GM21526 (cell line): ENCODE measurements at regions not wholly inside any gene's neighbourhood (a gene's known extent, or its start where the extent isn't known, plus 50 kb on each side); places are given as distances from the start of the nearest gene placed in this dataset.
"Not testable (repeated sequence)": the region's sequence is repeated elsewhere in the genome, so short reads cannot be mapped to it uniquely, and the experiment has no call there.

Source experiments
- ATAC-seq: cut with Tn5 transposase; IDR thresholded peaks from one replicate; pipeline ENCODE4 v1.9.1; 2021; ENCODE audit warnings: moderate library complexity; ENCODE audit not compliant: unreplicated experiment, low FRiP score

DNA sequence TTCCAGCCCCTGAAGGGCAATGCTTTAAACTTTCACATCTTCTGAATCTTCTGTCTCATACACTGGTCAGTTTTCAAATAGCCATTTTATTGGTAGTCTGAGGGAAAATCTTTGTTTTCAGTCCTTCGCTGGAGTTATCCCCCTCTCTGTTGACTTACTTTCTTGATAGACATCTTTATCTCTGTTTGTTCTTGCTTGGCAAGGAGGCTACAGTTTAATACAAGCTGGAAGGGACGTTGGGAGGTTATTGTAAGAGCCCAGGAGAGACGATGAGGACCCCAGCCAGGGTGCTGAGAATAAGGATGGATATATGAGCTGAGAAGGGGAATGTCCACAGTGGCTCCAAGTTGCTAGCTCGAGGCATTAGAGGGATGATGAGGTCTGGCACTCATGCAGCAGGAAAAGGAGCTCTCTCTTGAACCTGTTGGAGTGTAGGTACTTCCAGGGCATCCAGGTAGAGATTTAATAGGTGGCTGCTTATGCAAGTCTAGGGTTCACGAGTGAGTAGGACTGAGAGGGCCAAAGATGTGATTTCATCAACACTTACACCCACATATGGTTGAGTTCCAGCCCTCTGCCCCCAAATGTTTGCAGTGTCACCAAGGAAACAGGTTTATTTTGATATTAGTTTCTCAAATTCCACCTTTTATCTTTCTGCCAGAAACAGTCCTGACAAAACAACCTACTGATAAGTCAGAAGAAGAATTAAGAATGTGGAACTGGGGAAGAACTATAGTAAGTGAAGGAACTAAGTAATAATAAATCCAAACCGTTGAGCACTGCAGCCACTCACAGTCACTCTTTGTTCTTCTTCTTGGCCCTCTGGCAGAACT, 237.3 kb upstream of the PROX1 start:
- ATAC-seq = no peak

DNA sequence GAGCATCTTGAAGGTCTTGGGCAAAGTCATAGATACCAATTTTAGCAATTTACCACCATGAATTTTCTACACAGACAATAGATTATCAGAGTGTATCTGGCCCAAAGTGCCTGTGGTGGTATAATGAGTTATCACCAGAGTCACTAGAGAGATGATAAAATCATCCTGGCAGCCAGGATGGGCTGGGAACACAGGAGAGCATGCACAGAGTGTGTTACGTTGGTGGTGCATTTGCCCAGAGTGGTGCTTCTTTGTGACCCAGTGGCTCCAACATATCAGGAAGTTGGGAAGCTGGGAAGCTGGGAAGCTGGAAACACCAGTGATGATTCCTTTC, 236.7 kb upstream of the PROX1 start:
- ATAC-seq = no peak

DNA sequence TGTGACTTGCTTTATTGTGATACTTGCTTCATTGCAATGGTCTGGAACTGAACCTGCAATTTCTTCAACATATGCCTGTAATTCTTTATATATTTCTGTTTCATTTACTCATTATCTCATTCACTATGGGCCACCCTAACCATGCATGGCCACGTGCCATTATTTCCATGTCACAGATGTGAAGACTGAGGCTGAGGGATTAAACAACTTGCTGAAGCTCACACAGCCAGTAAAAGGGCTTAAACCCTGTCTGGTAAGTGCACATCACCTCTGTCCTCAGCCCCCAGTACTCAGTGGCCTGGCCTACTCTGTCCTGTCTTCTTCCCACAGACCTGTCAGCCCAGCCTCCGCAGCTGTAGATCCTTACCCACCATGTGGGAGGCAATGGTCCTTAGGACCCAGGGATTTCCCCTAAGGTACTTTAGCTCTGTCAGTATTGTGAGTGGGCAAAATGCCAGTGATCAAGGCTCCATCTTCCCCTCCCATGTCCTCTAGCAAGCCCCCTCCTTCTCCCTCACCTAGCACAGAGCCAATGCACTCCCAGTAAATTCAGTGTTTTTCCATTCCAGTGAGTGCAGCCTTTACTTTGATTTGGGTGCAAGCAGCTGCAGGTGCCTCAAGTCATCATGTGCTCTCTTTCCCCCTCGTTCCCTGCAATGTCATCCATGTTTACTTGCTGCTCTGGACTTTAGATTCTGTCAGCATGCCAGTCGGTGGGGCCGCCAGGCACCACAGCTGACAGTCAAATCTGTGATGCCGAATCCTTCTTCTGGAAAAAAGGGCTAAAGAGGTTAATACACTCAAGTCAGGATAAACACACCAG, 228.2 kb upstream of the PROX1 start:
- ATAC-seq = no peak

DNA sequence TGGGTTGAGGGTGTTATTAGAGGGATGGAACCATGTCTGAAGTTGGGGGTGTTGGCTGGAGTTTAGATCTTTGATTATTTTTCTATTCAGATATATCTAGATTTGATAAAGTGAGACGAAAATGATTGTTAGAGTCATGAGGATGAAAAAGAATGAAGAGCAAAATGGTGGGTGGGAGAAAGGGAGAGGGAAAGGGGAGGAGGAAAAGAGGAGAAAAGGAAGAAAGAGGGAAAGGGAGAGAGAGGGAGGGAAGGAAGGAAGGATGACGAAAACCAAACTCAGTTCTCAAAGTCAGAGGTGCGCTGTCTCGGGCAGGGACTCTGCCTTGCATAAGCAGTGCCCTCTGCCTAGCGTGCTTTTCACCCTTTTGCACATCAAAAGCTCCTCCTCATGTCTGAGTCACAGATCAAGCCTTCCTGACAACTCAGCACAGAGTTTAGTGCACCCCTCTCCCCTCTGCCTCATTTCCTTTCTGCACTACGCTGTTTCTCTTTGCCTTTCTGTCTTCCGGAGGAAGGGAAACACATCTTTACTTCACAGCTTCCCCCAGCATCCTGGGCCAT, 225.8 kb upstream of the PROX1 start:
- no peak for ATAC-seq

DNA sequence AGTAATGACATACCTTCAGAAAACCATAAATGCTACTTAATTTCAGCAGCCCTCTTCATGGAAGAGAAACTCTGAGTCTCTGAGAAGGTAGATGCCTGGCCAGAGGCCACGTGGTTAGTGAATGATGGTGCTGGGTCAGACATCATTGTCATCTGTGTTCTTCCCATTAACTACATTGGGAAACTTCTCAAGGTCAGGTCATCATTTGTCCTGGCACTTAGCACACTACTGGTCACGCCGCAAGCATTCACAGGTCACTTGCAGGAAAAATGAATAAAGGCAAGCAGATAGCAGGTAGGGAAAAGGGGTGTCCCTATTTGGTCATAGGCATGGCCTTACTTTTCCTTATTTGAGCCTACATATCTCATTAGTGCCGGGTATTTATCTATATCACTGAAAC, 220.1 kb upstream of the PROX1 start:
- no peak for ATAC-seq

DNA sequence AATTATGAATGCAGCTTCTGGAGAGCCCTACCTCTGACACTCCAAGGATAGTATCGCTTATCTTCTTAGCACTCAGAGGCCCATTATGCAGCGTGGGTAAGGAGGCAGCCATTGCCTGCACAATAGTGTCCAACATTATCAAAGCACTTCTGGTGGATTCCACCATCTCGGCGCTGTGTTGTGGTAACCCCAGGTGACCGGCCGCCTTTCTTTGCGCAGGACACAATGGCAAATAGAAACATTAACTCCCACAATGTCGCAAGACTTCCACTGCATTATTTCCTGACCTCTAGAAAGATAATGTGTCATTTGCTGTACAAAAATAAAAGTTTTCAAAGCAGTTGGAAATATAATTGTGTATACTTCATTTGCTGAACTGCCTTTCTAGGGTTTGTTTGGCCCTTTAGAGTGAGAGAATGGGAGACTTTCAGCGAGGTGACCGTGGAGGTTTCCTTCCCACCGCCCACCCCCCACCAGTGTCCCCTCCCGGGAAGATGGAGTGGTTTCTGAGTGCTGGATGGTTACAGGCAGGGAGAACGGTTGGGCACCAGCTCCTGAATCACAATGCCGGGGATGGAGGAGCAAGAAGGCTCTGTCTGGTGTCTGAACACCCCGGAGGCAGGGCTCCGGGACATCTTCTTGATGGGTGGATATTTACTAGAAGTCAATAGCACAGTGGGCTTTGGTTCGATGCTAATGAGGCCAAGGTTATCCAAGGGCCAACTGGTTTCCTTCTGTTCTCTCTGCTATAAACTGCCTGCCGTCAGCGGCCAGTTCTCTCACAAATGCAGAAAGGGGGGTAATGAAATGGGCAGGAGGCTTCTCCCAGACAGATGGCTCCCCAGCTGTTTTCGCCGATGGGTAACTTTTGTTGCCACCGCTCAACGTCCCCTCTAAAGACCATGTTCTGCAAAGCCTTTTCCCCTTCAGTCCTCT, 215.4 kb upstream of the PROX1 start:
- no peak for ATAC-seq

DNA sequence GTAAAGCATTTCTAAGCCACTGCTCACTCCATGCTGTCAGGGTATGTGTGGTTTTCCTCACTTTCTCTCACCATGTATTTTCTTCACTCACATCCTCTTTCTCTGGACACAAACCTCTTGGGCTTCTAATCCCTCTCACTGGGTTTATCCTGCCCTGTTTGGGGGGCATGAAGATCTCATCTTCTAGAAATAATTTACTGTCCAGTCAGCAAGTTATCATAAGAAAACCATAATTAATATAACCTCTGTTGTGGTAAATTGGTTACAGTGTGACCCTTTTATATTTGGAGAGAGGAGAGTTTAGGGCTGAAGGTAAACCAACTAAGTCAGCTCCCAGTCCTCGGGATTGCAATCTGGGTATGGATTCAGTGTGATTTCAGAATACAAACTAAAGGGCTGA, 213.8 kb upstream of the PROX1 start:
- no peak for ATAC-seq

DNA sequence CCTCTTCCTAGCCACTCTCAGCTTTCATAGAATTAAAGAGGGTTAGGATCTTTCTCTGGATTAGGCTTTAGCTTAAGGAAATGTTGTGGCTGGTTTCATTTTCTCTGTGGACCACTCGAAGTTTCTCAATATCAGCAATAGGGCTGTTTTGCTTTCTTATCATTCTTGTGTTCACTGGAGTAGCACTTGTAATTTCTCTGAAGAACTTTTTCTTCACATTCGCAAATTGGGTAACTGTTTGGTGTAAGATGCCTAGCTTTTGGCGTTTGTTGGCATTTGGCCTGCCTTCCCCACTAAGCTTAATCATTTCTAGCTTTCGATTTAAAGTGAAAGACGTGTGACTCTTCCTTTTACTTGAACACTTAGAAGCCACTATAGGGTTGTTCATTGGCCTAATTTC, 210.8 kb upstream of the PROX1 start:
- ATAC-seq = no peak

DNA sequence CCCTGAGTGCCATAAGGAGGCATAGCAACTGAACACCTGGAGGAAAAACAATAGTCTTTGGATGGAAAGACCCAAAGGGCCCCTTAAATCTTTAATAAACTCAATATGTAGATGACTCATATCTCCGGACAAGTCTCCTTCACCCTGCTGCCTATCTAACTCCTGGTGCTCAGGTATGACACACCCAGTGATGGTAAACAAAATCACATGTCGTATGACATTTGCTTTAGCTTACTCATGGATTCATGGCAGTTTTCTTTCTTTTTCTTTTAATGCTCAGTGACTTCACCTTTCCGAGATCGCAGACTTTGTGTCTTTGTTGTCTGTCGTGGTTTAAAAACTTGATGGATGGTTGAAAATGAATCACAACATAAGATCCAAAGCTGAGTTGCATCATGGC, 208.5 kb upstream of the PROX1 start:
- ATAC-seq = no peak

DNA sequence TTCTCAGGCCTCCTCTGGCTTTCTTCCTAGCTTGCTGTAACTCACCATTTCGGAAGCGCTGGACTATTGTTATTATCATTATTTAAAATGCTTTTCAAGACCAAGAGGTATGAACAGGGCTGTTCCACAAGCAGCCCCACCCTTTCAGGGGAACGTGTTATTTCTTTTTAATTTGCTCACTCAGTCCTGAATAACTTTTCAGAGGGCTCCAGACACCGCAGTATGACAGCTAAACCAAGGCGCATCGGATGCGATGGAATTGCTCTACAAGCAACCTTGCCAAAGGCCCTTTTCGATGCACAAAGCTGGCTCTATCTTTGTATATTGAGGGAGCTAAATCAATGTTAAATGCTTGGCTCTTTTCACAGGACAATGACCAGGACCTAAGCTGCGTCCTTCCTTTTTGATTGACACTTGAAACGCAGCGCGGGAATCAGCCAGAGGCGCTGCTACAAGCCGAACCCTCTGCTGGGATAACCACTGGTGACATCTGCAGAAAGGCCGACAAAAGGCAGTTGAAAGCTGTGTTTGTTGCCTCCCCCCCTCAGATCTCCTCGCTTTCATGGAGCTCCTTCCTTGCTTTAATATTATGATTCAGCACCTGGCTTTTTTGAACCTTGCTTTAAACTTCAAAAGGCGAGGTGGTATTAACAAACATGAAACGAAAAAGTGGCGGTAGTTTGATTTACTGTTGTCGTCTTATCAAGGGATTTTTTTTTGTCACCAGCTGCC, 204.7 kb upstream of the PROX1 start:
- no peak for ATAC-seq

DNA sequence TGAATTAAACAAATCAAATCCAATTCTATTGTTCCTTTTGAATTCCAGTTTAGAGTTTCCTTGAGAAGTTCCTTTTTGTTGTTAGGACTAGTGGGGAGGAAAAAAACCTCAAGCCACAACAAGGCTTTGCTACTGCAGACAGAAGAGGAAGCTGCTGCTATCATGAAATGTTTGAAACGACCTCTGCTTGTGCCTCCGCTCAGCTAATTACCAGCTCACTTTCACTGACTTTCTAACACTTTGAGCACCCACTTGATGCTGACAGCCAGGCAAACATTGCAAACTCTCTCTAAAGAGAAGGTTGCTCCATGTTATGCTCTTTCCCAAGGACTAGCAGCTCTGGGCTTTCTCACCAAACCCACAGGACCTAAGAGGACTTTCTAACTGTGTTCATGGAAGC, 203.9 kb upstream of the PROX1 start:
- no peak for ATAC-seq

DNA sequence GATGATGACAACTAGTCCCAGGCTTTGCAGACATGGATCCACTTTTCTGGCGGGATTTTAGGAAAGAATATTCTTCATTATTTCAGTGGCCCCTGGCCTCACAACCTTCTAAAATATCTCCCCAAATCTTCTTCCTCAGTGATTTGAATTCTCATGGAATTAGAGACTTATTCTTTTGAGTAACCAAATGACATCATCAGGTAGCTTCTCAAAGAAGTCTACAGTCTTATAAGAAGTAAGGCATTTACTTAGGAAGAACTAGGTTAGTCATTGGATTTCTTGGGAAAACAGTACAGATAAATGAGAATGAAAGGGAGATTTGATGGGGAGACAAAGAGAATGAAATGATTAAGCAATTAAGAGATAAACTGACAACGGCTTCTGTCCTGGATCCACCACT, 201.1 kb upstream of the PROX1 start:
- no peak for ATAC-seq

DNA sequence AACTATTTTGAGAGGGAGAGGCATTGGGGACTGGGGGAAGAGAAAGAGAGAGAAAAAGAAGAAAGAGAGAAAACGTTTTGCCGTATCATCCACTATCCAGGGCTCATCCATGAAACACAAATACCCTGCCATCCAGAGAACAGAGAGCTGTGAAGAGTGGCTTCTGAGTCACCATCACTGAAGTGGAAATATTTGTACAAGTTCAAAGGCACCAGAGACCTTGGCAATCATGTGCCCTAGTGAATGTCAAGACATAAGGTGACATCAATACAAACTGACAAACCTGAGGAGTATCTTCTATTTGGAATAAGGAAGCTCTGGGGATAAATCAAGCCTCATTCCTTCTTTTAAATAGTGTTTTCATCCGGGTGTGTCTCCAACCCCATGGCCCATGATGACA, 197.2 kb upstream of the PROX1 start:
- ATAC-seq = no peak

DNA sequence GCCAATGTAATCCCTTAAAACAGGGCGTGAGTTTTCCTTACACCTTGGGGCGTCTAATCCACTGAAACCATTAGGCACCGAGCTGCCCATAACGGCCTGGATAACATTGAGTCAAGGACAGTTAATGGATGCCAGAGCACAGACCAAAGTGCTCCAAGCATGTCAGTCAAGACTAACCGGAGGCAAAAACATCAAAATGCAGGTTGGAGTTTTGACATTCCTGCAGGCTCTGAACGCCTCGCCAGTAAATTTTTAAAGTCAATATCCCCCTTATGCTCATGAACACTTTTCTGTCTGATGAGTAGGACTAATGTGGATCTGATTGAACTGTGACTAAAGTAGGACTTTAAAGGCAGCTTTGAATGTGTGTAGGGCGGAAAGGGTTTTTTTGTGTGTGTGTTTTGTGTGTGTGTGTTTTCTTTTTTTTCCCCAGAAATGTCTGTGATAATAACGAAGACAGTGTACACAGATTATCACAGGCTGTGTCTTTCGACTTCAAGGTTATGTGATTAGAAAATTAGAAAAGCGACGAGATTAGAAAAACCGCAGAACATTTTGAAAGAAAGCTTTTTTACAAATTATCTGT, 194.2 kb upstream of the PROX1 start:
- no peak for ATAC-seq

DNA sequence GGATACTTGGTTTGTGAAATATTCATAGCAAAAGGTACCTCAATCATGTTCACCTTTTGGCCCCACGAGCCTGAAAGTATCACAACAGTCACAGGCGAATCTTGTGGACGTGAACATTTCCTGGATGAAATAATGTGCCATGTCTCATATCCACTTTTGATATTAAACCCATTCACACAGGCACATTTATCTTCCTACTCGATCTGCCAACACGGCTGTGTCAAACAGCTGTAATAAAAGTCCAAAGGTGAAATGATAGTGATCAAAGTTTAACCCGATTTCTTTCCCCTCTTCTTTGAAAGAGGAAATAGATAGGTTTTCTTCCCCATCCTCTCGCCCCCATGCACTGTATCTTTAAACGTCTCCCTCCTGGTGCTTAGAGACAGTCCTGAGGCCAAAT, 191.2 kb upstream of the PROX1 start:
- no peak for ATAC-seq

DNA sequence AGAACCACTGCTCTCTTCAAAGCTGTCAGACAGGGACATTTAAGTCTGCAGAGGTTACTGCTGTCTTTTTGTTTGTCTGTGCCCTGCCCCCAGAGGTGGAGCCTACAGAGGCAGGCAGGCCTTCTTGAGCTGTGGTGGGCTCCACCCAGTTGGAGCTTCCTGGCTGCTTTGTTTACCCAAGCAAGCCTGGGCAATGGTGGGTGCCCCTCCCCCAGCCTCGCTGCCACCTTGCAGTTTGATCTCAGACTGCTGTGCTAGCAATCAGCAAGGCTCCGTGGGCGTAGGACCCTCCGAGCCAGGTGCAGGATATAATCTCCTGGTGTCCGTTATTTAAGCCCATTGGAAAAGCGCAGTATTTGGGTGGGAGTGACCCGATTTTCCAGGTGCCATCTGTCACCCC, 179.5 kb upstream of the PROX1 start:
- not testable (repeated sequence) for ATAC-seq

DNA sequence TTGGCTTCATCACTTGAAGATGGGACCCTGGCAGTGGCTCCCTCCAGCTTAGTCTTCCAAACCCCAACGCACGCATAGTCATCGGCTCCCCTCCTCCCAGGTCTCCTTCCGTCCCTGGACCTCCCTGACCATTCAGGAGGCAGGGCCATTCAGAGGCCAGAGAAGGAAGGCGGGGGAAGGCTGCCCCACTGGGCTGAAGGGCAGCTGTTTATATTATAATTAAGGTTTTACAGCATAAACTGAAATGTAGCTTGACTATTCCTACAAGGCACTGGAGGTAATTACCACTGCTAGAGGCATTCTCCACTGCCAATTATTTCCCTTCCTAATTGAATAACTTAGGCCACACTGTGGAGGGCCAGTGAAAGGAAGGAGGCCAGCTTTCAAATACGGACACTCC, 170.6 kb upstream of the PROX1 start:
- no peak for ATAC-seq

DNA sequence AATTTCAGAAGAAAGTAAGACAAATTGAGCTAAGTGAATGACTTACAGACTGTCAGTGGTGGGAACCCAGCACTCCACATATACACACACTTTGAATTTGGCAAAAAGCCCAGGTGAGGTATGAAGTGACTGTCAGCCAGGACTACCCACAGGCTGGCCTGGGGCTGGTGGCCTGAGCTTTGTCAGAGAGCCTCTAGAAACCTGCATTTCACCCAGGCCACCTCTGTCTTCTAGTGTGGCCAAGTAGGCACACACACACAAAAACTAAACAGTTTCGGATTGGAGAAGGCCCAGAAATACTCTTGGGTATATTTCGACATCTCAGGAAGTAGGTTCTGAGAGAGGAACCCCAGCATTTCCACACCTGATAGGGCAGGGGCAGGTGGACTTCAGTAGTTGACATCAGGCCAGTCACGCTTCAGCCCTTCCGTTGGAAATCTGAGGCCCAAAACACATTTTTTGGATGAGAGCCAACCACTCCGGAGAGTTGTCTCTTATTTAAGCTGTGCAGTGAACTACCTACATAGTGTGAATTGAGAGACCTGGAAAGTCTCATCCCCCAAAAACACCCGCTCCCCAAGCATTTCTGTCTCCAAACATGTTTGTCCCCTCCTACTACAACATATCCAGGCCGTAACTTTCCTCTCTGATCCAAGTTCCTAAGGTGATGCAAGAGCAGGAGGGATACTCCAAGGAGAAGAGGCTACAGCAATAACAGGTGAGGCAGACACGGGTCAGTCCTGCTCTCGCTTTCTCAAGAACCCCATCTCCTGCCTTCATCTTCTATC, 167.2 kb upstream of the PROX1 start:
- no peak for ATAC-seq
